ENCODE measurements at regions not wholly inside any gene's neighbourhood (a gene's known extent, or its start where the extent isn't known, plus 50 kb on each side); places are given as distances from the start of the nearest gene placed in this dataset.

- TF ChIP-seq POU6F1 (CRISPR knock-in tag; IDR thresholded peaks at IDR 0.05; ENCODE audit: borderline replicate concordance, low read depth) (no peak), ISL1 (CRISPR knock-in tag; IDR thresholded peaks at IDR 0.05) (peak; percentile 47)
- ATAC-seq: peak; percentile 38; the same call in 1 of the 3 replicates
Observed at GRCh38 chr3:177552051-177552450, 354.8 kb upstream of the TBL1XR1 start.

- TF ChIP-seq ESRRG (CRISPR knock-in tag; IDR thresholded peaks at IDR 0.05): no peak
- TF ChIP-seq PPARA (CRISPR knock-in tag; IDR thresholded peaks at IDR 0.05; ENCODE audit: borderline replicate concordance): no peak
- no peak for TF ChIP-seq POU6F1 (CRISPR knock-in tag; IDR thresholded peaks at IDR 0.05; ENCODE audit: borderline replicate concordance, low read depth)
- no peak for TF ChIP-seq CREB5 (CRISPR knock-in tag; IDR thresholded peaks at IDR 0.05; ENCODE audit: low read depth)
- no peak for TF ChIP-seq ZNF70 (CRISPR knock-in tag; IDR thresholded peaks at IDR 0.05)
- TF ChIP-seq OSR1 (CRISPR knock-in tag; IDR thresholded peaks at IDR 0.05): no peak
- no peak for TF ChIP-seq ZNF565 (CRISPR knock-in tag; conservative IDR thresholded peaks at IDR 0.05; ENCODE audit: low read depth)
- no peak for TF ChIP-seq ZFP3 (CRISPR knock-in tag; IDR thresholded peaks at IDR 0.05)
- TF ChIP-seq TOX (CRISPR knock-in tag; IDR thresholded peaks at IDR 0.05; ENCODE audit: borderline replicate concordance): no peak
- TF ChIP-seq CSRNP3 (CRISPR knock-in tag; IDR thresholded peaks at IDR 0.05): no peak
- no peak for TF ChIP-seq ARNTL (CRISPR knock-in tag; IDR thresholded peaks at IDR 0.05; ENCODE audit: borderline replicate concordance, low read depth)
- no peak for TF ChIP-seq BACH2 (CRISPR knock-in tag; IDR thresholded peaks at IDR 0.05; ENCODE audit: borderline replicate concordance)
Observed at GRCh38 chr3:177553012-177553411, 355.7 kb upstream of the TBL1XR1 start.

GRCh38 chr3:177553579-177553978 lies 356.3 kb upstream of the TBL1XR1 start:
- TF ChIP-seq TCF4 (CRISPR knock-in tag; IDR thresholded peaks at IDR 0.05; ENCODE audit: borderline replicate concordance) (no peak), POU6F1 (CRISPR knock-in tag; IDR thresholded peaks at IDR 0.05; ENCODE audit: borderline replicate concordance, low read depth) (no peak), RARB (CRISPR knock-in tag; IDR thresholded peaks at IDR 0.05) (no peak), TOX (CRISPR knock-in tag; IDR thresholded peaks at IDR 0.05; ENCODE audit: borderline replicate concordance) (no peak), OSR1 (CRISPR knock-in tag; IDR thresholded peaks at IDR 0.05) (no peak), GLIS3 (CRISPR knock-in tag; IDR thresholded peaks at IDR 0.05) (no peak)
- ATAC-seq: no peak

More at GRCh38 chr3:177553012-177553411, 355.7 kb upstream of the TBL1XR1 start:
- ATAC-seq: no peak

GRCh38 chr3:177554895-177555759 lies 357.8 kb upstream of the TBL1XR1 start:
- ATAC-seq: no peak
- TF ChIP-seq ZNF565 (CRISPR knock-in tag; conservative IDR thresholded peaks at IDR 0.05; ENCODE audit: low read depth) (no peak), BACH2 (CRISPR knock-in tag; IDR thresholded peaks at IDR 0.05; ENCODE audit: borderline replicate concordance) (no peak), GLIS3 (CRISPR knock-in tag; IDR thresholded peaks at IDR 0.05) (no peak), ZFP3 (CRISPR knock-in tag; IDR thresholded peaks at IDR 0.05) (no peak), PPARA (CRISPR knock-in tag; IDR thresholded peaks at IDR 0.05; ENCODE audit: borderline replicate concordance) (no peak), ISL1 (CRISPR knock-in tag; IDR thresholded peaks at IDR 0.05) (no peak), CREB5 (CRISPR knock-in tag; IDR thresholded peaks at IDR 0.05; ENCODE audit: low read depth) (no peak), TCF4 (CRISPR knock-in tag; IDR thresholded peaks at IDR 0.05; ENCODE audit: borderline replicate concordance) (no peak), ZC3H10 (CRISPR knock-in tag; IDR thresholded peaks at IDR 0.05) (no peak), ESRRG (CRISPR knock-in tag; IDR thresholded peaks at IDR 0.05) (no peak), RARB (CRISPR knock-in tag; IDR thresholded peaks at IDR 0.05) (no peak), ZFP30 (CRISPR knock-in tag; IDR thresholded peaks at IDR 0.05) (no peak), ZNF70 (CRISPR knock-in tag; IDR thresholded peaks at IDR 0.05) (no peak), CSDC2 (CRISPR knock-in tag; IDR thresholded peaks at IDR 0.05) (no peak), TSHZ2 (CRISPR knock-in tag; IDR thresholded peaks at IDR 0.05) (no peak), SNAI2 (CRISPR knock-in tag; IDR thresholded peaks at IDR 0.05) (no peak), ARNTL (CRISPR knock-in tag; IDR thresholded peaks at IDR 0.05; ENCODE audit: borderline replicate concordance, low read depth) (no peak)

All from SK-N-SH treated with all-trans-retinoic acid at 6 μM for 48 hours (cell line).